SW480 (cell line): ENCODE measurements at regions not wholly inside any gene's neighbourhood (a gene's known extent, or its start where the extent isn't known, plus 50 kb on each side); places are given as distances from the start of the nearest gene placed in this dataset.

ENCODE experiments used
- DNase-seq: peaks from one replicate; pipeline ENCODE4 v3.0.0-alpha.2; 2016; ENCODE audit warnings: low spot score

GRCh38 chr18:8536231-8536630 lies 73.0 kb upstream of the RAB12 start:
- peak; percentile 10 for DNase-seq

GRCh38 chr18:8536922-8537321 lies 72.3 kb upstream of the RAB12 start:
- DNase-seq = no peak

- no peak for DNase-seq
These were observed 71.8 kb upstream of the RAB12 start for GRCh38 chr18:8537400-8537799.

GRCh38 chr18:8538935-8539334 lies 70.3 kb upstream of the RAB12 start:
- no peak for DNase-seq

GRCh38 chr18:8546677-8547076 lies 62.6 kb upstream of the RAB12 start:
- DNase-seq = no peak

- DNase-seq = peak; percentile 70
These were observed 61.1 kb upstream of the RAB12 start for GRCh38 chr18:8548186-8548585.

GRCh38 chr18:8549254-8549757 lies 59.9 kb upstream of the RAB12 start:
- DNase-seq = no peak

GRCh38 chr18:8552151-8552550 lies 57.1 kb upstream of the RAB12 start:
- DNase-seq = no peak

- DNase-seq = no peak
These were observed 54.9 kb upstream of the RAB12 start for GRCh38 chr18:8554354-8554753.

- no peak for DNase-seq
These were observed 52.8 kb upstream of the RAB12 start for GRCh38 chr18:8556424-8556823.
